GM12872 (cell line): ENCODE measurements at regions not wholly inside any gene's neighbourhood (a gene's known extent, or its start where the extent isn't known, plus 50 kb on each side); places are given as distances from the start of the nearest gene placed in this dataset.

Source experiments
- TF ChIP-seq, protein P1 (sequence below): IDR thresholded peaks from 3 replicates; pipeline ENCODE4 v1.5.1; 2011; ENCODE audit warnings: low read depth, mild to moderate bottlenecking, low read length, moderate library complexity; ENCODE audit not compliant: insufficient read depth

DNA sequence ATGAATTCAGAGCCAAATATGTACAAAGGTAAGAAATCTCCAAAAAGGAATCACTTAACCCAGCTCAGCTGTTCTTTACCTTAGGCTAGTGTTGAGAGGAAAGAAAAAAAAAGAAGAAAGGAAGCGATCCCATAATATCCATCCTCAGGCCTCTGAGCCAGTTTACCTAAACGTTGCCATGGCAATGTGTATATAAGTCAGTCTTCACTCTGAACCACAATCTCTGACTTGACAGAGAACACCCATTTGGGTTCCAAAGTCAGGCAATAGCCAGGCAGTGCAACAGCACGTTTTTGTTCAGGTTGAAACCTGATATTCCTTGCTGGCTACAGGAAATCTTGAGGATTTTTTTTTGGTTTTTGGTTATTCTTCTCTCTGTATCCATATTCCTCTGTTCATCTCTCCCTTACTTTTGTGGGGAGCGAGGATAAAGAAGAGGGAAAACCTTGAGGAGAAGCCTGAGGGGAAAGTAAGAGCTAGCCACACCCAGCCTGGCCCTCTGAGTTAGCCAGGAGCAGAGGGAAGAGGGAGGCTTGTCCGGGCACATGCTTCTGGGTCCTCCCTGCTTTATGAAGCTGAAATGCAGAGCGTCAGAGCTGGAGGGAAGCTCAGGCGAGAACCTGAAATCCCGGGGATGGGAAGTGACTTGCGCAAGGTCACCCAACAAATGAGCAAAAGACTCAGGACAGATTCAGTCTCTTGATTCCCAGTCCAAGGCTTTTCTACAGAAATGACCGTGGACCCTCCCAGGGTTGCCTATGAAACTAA, 152.7 kb downstream of the SOX9 start:
- TF ChIP-seq, protein P1, sequence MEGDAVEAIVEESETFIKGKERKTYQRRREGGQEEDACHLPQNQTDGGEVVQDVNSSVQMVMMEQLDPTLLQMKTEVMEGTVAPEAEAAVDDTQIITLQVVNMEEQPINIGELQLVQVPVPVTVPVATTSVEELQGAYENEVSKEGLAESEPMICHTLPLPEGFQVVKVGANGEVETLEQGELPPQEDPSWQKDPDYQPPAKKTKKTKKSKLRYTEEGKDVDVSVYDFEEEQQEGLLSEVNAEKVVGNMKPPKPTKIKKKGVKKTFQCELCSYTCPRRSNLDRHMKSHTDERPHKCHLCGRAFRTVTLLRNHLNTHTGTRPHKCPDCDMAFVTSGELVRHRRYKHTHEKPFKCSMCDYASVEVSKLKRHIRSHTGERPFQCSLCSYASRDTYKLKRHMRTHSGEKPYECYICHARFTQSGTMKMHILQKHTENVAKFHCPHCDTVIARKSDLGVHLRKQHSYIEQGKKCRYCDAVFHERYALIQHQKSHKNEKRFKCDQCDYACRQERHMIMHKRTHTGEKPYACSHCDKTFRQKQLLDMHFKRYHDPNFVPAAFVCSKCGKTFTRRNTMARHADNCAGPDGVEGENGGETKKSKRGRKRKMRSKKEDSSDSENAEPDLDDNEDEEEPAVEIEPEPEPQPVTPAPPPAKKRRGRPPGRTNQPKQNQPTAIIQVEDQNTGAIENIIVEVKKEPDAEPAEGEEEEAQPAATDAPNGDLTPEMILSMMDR, result no peak

DNA sequence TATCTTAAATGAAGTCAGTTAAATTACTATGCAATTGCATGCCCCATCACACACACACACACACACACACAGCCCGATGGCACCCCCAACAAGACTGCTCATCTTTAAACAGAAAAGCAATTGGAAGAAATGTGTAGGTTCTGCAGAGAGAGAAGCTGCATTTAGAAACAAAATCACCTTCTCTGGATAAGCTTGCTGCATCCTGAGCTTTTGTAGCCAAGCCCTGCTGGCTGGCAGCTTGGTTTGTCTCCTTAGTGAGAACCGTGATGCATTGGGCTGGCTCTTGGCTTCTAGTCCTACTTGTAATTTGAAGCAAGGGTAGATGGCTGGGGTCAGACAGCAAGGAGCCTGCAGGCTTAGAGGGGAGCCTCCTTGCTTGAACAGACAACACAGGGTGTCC, 153.8 kb downstream of the SOX9 start:
- TF ChIP-seq, protein P1, result no peak

DNA sequence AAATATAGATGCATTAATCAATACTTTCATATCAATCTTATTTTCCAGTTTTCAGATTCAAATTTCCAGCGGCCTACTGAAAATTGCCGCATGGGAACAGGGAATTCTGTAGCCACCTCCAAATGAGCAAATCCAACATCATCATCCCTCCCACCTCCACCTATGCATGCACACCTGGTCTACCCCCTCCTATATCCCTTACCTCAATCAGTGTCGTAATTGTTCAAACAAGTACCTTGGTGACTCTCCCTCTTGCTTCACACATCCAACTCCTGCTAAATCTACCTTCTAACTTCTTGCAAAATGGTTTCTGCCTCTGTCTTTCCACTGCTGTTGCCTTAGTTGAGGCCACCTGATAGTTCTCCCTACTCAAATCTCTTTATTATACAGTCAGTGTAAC, 160.1 kb downstream of the SOX9 start:
- TF ChIP-seq, protein P1, result no peak

DNA sequence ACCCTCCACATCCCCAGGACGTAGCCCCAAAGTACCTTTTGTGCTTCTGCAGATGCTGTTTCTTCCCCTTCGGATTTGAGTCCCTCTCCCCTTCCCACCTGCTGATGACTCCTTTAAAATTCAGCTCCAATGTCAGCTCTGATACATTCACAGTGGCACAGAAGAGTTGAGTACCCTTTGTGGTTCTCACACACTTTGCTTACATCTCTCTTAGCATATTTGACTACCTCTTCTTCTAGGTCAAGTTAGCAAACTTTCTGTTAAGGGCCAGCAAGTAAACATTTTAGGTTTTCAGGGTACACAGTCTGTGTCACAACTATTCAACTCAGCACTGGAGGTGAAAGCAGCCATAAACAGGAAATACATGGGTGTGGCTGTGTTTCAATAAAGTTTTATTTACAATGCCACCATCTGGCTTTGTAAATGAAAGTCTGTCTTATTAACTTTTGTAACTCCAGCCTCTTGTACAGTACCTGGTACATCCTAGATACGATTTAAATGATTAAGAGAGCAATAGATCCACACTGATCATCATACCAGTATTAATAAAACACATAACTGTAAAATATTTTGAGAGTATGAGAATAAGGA, 161.7 kb downstream of the SOX9 start:
- TF ChIP-seq, protein P1, result no peak

DNA sequence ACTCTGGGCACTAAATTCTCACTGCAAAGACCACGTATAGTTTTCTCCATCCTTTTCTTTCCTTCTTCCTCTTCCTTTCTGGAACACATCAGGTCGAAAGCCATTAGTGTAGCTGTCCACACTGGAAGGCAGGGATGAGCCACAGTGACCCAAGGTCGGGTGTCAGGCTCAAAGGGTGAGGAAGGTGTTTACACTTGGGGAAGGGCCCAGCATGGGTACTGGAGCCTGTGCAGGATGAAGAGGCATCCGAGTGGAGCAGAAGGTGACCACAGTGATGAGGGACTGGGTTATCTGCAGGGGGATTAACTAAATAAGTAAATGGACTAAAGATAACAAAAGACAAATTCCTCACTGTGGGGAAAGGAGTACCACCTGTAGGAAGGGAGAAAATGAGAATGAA, 164.0 kb downstream of the SOX9 start:
- TF ChIP-seq, protein P1, result no peak

DNA sequence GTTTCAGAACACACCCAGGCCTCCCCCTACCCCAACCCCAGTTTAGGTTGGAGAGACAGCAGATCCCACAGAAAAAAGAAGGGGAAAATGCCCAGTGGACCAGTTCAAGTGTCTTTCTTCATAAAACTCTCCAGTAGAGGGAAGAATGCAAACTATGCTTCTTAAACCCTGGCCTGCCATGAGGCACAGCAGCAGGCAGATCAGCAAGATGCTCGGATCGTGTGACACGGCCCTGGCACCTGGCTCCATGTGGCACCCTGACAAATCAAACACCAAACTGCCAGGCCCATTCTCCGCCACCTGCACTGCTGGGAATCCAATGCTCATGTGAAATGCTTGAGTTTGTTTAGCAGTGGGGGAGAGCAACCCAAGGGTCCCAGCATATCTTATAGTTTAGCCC, 166.8 kb downstream of the SOX9 start:
- TF ChIP-seq, protein P1, result no peak

DNA sequence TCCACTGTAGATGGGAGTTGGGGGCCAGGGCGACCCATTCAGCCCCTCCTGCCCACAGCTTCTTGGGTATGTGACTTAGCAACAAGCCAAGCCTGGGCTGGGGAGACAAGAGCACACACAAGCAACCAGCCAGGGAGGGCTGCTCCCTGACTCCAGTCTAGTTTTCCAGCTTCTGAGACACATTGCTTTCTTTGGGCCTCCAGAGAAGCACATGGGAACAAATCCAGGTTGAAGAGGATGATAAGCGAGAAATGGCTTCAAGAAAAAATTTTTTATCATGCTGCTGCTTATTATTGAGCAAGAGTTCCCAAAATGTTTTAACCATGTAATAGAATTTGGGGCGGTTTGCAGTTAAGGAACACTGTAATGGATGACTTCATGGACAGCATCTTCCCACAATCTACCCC, 173.7 kb downstream of the SOX9 start:
- TF ChIP-seq, protein P1, result no peak
